ENCODE measurements at regions not wholly inside any gene's neighbourhood (a gene's known extent, or its start where the extent isn't known, plus 50 kb on each side); places are given as distances from the start of the nearest gene placed in this dataset.

DNA sequence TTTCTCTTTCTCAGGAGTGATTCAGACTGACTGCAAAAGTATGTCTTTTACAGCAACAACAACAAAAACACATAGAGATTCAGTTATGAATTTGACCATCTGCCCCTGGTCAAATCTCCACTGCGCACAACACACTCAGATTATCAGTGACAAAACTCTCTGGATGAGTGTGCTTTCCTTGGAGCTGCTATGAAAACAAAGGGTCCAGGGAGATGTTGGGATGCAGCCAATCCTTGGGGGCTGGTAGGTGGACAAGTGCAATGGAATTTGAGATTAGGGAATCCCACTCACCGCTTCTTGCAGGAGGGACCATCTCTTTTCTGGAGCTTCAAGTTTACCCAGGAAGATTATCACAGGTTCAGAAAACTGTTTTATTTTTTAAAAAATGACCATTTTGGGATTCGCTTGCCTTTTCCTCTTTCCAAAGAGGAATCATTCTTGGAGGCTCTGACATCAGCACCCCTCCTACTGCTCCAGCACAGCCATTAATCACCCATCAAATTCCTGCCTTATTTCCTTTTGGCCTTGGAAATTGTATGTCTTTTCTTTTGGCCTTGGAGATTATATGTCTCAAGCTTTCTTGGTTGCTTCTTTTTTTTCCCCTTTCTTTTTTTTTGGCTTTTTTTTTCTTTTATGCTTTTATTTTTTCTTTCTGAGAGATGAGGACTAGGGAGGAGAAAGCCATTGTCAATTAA lies 311.8 kb downstream of the TSHZ3 start:
- TF ChIP-seq, protein P1, sequence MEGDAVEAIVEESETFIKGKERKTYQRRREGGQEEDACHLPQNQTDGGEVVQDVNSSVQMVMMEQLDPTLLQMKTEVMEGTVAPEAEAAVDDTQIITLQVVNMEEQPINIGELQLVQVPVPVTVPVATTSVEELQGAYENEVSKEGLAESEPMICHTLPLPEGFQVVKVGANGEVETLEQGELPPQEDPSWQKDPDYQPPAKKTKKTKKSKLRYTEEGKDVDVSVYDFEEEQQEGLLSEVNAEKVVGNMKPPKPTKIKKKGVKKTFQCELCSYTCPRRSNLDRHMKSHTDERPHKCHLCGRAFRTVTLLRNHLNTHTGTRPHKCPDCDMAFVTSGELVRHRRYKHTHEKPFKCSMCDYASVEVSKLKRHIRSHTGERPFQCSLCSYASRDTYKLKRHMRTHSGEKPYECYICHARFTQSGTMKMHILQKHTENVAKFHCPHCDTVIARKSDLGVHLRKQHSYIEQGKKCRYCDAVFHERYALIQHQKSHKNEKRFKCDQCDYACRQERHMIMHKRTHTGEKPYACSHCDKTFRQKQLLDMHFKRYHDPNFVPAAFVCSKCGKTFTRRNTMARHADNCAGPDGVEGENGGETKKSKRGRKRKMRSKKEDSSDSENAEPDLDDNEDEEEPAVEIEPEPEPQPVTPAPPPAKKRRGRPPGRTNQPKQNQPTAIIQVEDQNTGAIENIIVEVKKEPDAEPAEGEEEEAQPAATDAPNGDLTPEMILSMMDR (conservative IDR thresholded peaks at IDR 0.05 in 1 of 2, IDR thresholded peaks at IDR 0.05 in 1 of 2; ENCODE audit: low read depth in 1 of 2, low read length in 2 of 2): no peak
- TF ChIP-seq EZH2 (IDR thresholded peaks at IDR 0.05; ENCODE audit: low read length, missing control alignments): no peak

Data from fibroblast of lung (primary cell).